AG09309 (cell line): ENCODE measurements at regions not wholly inside any gene's neighbourhood (a gene's known extent, or its start where the extent isn't known, plus 50 kb on each side); places are given as distances from the start of the nearest gene placed in this dataset.

Experiments used
- DNase-seq: peaks from one replicate; pipeline ENCODE4 v3.0.0-alpha.2; 2010; ENCODE audit warnings: low read depth
- H3K4me3 ChIP-seq: 2 replicates; pipeline ENCODE4 v1.5.1; 2011; ENCODE audit warnings: mild to moderate bottlenecking, low read depth, low read length, moderate library complexity; ENCODE audit not compliant: control insufficient read depth
- CTCF ChIP-seq: IDR thresholded peaks from 2 replicates; pipeline ENCODE4 v1.5.1; 2011; ENCODE audit warnings: mild to moderate bottlenecking, low read depth, low read length, inconsistent platforms; ENCODE audit not compliant: insufficient read depth, control insufficient read depth; ENCODE audit errors: missing control alignments

GRCh38 chr7:16193631-16194030 lies 227.7 kb downstream of the CRPPA start:
- TF ChIP-seq CTCF, result no peak
- H3K4me3 ChIP-seq, result no peak overlapping the region
- DNase-seq, result no peak

- no peak overlapping the region for H3K4me3 ChIP-seq
- TF ChIP-seq CTCF, result no peak
- peak; percentile 50 for DNase-seq
Measured at GRCh38 chr7:16189026-16189715, 232.2 kb downstream of the CRPPA start.

GRCh38 chr7:16187131-16187530 lies 234.2 kb downstream of the CRPPA start:
- H3K4me3 ChIP-seq, result no peak overlapping the region
- no peak for DNase-seq
- TF ChIP-seq CTCF, result no peak

- TF ChIP-seq CTCF, result no peak
- H3K4me3 ChIP-seq, result no peak overlapping the region
- no peak for DNase-seq
Measured at GRCh38 chr7:16178585-16178984, 242.8 kb downstream of the CRPPA start.

DNA sequence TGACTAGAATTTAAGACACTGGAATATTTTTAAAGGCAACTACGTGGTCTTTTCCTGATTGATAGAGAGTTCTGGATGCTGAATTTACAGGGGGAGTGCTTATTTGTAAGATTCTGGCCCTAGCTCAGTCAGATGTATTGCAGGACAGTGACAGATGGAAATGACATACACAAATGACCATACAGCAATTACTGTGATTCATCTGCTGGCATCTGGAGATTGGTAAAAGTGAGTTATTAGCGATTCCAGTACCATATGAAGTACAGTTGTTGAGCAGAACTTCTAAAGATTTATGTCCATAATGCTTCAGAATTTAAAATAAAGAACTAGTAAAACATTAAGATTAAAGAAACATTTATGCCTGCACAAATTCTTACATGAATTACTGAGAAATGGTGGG lies 243.2 kb downstream of the CRPPA start:
- TF ChIP-seq CTCF, result no peak
- DNase-seq, result no peak
- H3K4me3 ChIP-seq, result no peak overlapping the region

DNA sequence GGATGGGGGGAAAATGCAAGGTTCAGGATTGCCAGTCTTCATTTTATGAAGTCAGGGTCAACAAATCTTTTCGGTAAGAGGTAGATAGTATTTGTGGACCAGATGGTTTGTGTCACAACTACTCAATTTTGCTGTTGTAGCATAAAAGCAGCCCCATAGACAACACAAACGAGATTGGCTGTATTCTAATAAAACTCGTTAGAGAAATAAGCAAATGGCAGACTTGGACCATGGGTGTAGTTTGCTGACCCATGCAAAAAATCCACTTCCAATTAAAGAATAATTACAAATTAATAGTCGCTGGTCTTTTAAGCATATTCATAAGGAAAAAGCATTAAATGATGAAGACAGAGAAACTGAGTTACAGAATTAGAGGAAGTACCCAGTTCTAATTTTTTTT lies 247.1 kb downstream of the CRPPA start:
- no peak overlapping the region for H3K4me3 ChIP-seq
- TF ChIP-seq CTCF, result no peak
- no peak for DNase-seq
